ENCODE measurements at regions not wholly inside any gene's neighbourhood (a gene's known extent, or its start where the extent isn't known, plus 50 kb on each side); places are given as distances from the start of the nearest gene placed in this dataset.

GRCh38 chr4:147060151-147060931 is 114.7 kb upstream of the TTC29 start:
- H2AFZ ChIP-seq (ENCODE audit: low read length): no peak overlapping the region
- POLR2A ChIA-PET (ENCODE audit: partially characterized antibody): no interaction called here

More at GRCh38 chr4:147060151-147060931, 114.7 kb upstream of the TTC29 start:
- no peak overlapping the region for H2BK120ac ChIP-seq (replicated peaks; ENCODE audit: low read depth, low read length)
- no peak overlapping the region for H3K4me3 ChIP-seq (ENCODE audit: extremely low read depth in 1 of 4, insufficient read depth in 2 of 4, low read depth in 3 of 4, low read length in 4 of 4)
- TF ChIP-seq KDM1A (IDR thresholded peaks at IDR 0.05; ENCODE audit: borderline replicate concordance, low read length) (no peak), POLR2AphosphoS5 (IDR thresholded peaks at IDR 0.05; ENCODE audit: low read depth, low read length) (no peak), CTBP2 (IDR thresholded peaks at IDR 0.05; ENCODE audit: borderline replicate concordance, insufficient read depth, insufficient read length, low read length) (no peak), KDM5A (IDR thresholded peaks at IDR 0.05; ENCODE audit: low read length) (no peak), RNF2 (IDR thresholded peaks at IDR 0.05; ENCODE audit: borderline replicate concordance, low read depth, low read length, missing control alignments, poor library complexity, severe bottlenecking) (no peak), BACH1 (IDR thresholded peaks at IDR 0.05; ENCODE audit: low read length) (no peak), TAF1 (IDR thresholded peaks at IDR 0.05; ENCODE audit: low read depth, low read length) (no peak), SIX5 (IDR thresholded peaks at IDR 0.05; ENCODE audit: low read depth, low read length) (no peak), JUND (IDR thresholded peaks at IDR 0.05; ENCODE audit: low read length) (no peak), NANOG (IDR thresholded peaks at IDR 0.05; ENCODE audit: insufficient read depth, low read depth, low read length, poor library complexity, severe bottlenecking) (no peak), BRCA1 (IDR thresholded peaks at IDR 0.05; ENCODE audit: low read depth, low read length) (no peak)
- no peak overlapping the region for H3K56ac ChIP-seq (replicated peaks; ENCODE audit: insufficient read length, low read depth, low read length)
- H3K9me3 ChIP-seq (ENCODE audit: insufficient read depth in 2 of 2, low read depth in 1 of 2, low read length in 1 of 2): no peaks in the 10 kb centered on the region
- no peak overlapping the region for H2BK20ac ChIP-seq (ENCODE audit: low read length)
- no peak overlapping the region for H2BK15ac ChIP-seq (ENCODE audit: low read length)
- 93% methylated on average over 4 of the region's 4 CpGs; no CpG with 5 or more reads in 1 of the 2 experiments for WGBS, 2 experiments (ENCODE audit: extremely low coverage in 1 of 2, insufficient coverage in 1 of 2, insufficient read length in 1 of 2, insufficient replicate concordance in 2 of 2, low coverage in 1 of 2, low lambda C conversion rate in 2 of 2, missing lambda C conversion rate in 1 of 2)
- H3K79me2 ChIP-seq (ENCODE audit: control insufficient read depth in 1 of 2, insufficient read depth in 2 of 2, low read length in 2 of 2): no peaks in the 10 kb centered on the region
- no peak overlapping the region for H3K14ac ChIP-seq (ENCODE audit: insufficient read length)
- H3K4me1 ChIP-seq (replicated peaks in 1 of 4; ENCODE audit: control insufficient read depth in 3 of 4, insufficient read depth in 4 of 4, low read length in 3 of 4): peaks cover 0 to 2% (median 0%) of the 10 kb centered on the region in 4 experiments; a peak in 1 of 7 replicates
- H3K4me2 ChIP-seq (ENCODE audit: insufficient read depth in 1 of 2, low read depth in 2 of 2, low read length in 2 of 2): no peak overlapping the region
- H3K79me1 ChIP-seq (ENCODE audit: low read depth, low read length): no peaks in the 10 kb centered on the region
- H4K5ac ChIP-seq (ENCODE audit: insufficient read length, low read depth, low read length): no peak overlapping the region
- no peak overlapping the region for H3K23ac ChIP-seq (ENCODE audit: insufficient read length)
- H2AK5ac ChIP-seq (ENCODE audit: low read depth, low read length): no peak overlapping the region
- H3K18ac ChIP-seq (ENCODE audit: extremely low read depth, low read length): no peak overlapping the region
- no peak overlapping the region for H4K8ac ChIP-seq (ENCODE audit: extremely low read depth, insufficient read depth, low read length)
- no peaks in the 10 kb centered on the region for H4K20me1 ChIP-seq (replicated peaks in 1 of 2; ENCODE audit: control insufficient read depth in 1 of 2, insufficient read depth in 2 of 2, low read length in 2 of 2)
- H4K91ac ChIP-seq (replicated peaks; ENCODE audit: insufficient read length, low read length): no peak overlapping the region
- no peak overlapping the region for H2BK5ac ChIP-seq (ENCODE audit: low read depth, low read length)
- FAIRE-seq (no peak), DNase-seq (ENCODE audit: low read depth in 1 of 2, low spot score in 2 of 2) (no peak)
- H3K23me2 ChIP-seq (ENCODE audit: low read depth, low read length): no peaks in the 10 kb centered on the region
- H3K36me3 ChIP-seq (ENCODE audit: control insufficient read depth in 2 of 4, insufficient read depth in 4 of 4, low read length in 3 of 4): no peaks in the 10 kb centered on the region
- CTCF ChIA-PET (ENCODE audit: partially characterized antibody): interaction anchor here (0.8 to 2.4 kb wide), 4 partner anchors 13 to 41 kb away, joined by 3 to 14 read pairs (median 6); no protein-coding TSS in a partner anchor
- no peak overlapping the region for H3K27ac ChIP-seq (ENCODE audit: low read depth, low read length)
- H3K4ac ChIP-seq (replicated peaks; ENCODE audit: insufficient read length, low read depth, low read length): no peak overlapping the region
- no peak overlapping the region for H2BK12ac ChIP-seq (ENCODE audit: low read depth, low read length)
- no peak overlapping the region for H3K9ac ChIP-seq (replicated peaks in 1 of 4; ENCODE audit: extremely low read depth in 1 of 4, low read depth in 3 of 4, low read length in 3 of 4)
- H3K27me3 ChIP-seq (replicated peaks in 1 of 4; ENCODE audit: control insufficient read depth in 3 of 4, extremely low read depth in 1 of 4, insufficient read depth in 3 of 4, low read length in 3 of 4): no peaks in the 10 kb centered on the region
